Kidney glomerular epithelial cell (primary cell): ENCODE measurements at regions not wholly inside any gene's neighbourhood (a gene's known extent, or its start where the extent isn't known, plus 50 kb on each side); places are given as distances from the start of the nearest gene placed in this dataset.

Experiments used
- DNase-seq: peaks from one replicate; lab custom pipeline; 2025; lab: John Stamatoyannopoulos, UW

GRCh38 chr1:98382986-98383740, 278.4 kb upstream of the SNX7 start:
- DNase-seq: no peak

- no peak for DNase-seq
Measured at GRCh38 chr1:98382586-98382985, 278.9 kb upstream of the SNX7 start.

- DNase-seq: no peak
Measured at GRCh38 chr1:98374098-98374497, 287.4 kb upstream of the SNX7 start.

GRCh38 chr1:98373056-98373455, 288.5 kb upstream of the SNX7 start:
- no peak for DNase-seq

- no peak for DNase-seq
Measured at GRCh38 chr1:98371764-98372163, 289.8 kb upstream of the SNX7 start.

GRCh38 chr1:98369463-98369862, 292.1 kb upstream of the SNX7 start:
- no peak for DNase-seq

GRCh38 chr1:98368995-98369394, 292.5 kb upstream of the SNX7 start:
- DNase-seq: no peak

- DNase-seq: no peak
Measured at GRCh38 chr1:98367426-98367825, 294.1 kb upstream of the SNX7 start.

GRCh38 chr1:98366343-98366742, 295.2 kb upstream of the SNX7 start:
- DNase-seq: no peak

GRCh38 chr1:98364544-98364943, 297.0 kb upstream of the SNX7 start:
- no peak for DNase-seq

GRCh38 chr1:98360864-98361263, 300.7 kb upstream of the SNX7 start:
- DNase-seq: no peak

GRCh38 chr1:98355656-98356383, 305.7 kb upstream of the SNX7 start:
- DNase-seq: no peak

- DNase-seq: no peak
Measured at GRCh38 chr1:98352378-98352777, 309.1 kb upstream of the SNX7 start.

- no peak for DNase-seq
Measured at GRCh38 chr1:98351561-98351960, 310.0 kb upstream of the SNX7 start.

- no peak for DNase-seq
Measured at GRCh38 chr1:98345417-98345816, 316.1 kb upstream of the SNX7 start.

- no peak for DNase-seq
Measured at GRCh38 chr1:98344731-98345130, 316.8 kb upstream of the SNX7 start.

- no peak for DNase-seq
Measured at GRCh38 chr1:98342566-98342965, 319.0 kb upstream of the SNX7 start.

GRCh38 chr1:98340511-98340910, 321.0 kb upstream of the SNX7 start:
- DNase-seq: no peak

GRCh38 chr1:98336472-98337083, 324.9 kb upstream of the SNX7 start:
- DNase-seq: no peak

- no peak for DNase-seq
Measured at GRCh38 chr1:98333936-98334335, 327.6 kb upstream of the SNX7 start.

- no peak for DNase-seq
Measured at GRCh38 chr1:98333406-98333805, 328.1 kb upstream of the SNX7 start.

GRCh38 chr1:98331718-98332311, 329.7 kb upstream of the SNX7 start:
- DNase-seq: no peak

- DNase-seq: peak; percentile 20
Measured at GRCh38 chr1:98331243-98331642, 330.3 kb upstream of the SNX7 start.
